ENCODE measurements at regions not wholly inside any gene's neighbourhood (a gene's known extent, or its start where the extent isn't known, plus 50 kb on each side); places are given as distances from the start of the nearest gene placed in this dataset.

DNA sequence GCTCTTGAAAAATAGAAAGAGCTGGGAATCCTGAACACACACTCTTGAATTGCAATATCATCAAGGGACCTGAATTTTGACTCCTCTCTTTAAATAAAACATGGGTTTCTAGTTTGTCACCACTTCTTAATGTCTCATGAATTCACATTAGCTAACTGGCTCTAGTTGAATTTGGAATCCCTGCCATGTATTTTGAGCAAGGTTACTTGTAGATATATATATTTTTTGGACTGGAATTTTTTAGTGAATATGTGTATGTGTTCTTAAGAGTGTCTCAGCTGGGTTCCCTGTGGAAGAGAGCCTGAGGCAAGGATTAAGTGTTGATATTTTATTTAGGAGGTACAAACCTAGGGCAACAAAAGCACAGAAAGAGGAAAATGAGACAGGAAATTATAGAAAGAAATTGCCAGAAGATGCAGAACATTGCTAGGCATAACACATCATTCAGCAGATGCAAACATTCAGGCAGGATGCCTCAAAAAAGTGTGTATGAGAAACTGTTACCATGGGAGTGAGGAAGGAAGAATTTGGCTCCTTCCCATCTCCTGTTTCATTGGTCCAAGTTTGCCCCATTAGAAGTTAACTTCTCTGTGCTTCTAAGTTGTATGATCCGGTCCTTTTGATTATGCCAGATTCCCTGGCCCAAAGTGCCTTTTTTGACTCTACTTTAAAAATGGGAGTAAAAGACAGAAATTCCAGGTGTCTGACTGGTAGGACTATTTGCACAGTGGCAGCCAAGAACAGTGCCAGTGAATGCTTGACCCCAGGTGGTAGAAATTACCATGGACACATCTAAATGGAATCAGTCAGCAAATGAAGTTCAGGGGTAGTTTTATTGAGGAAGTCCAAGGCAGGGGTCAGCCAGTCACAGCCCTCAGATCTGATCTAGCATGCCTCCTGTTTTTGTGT, 253.7 kb upstream of the TGFBR2 start:
- no peaks in the 10 kb centered on the region for H3K9me3 ChIP-seq (ENCODE audit: control insufficient read depth, insufficient read depth, low read length)
- H3K4me2 ChIP-seq (ENCODE audit: low read length): no peak overlapping the region
- peaks cover 19% of the 10 kb centered on the region for H3K4me1 ChIP-seq (ENCODE audit: control insufficient read depth, low read length)
- TF ChIP-seq, protein P1, sequence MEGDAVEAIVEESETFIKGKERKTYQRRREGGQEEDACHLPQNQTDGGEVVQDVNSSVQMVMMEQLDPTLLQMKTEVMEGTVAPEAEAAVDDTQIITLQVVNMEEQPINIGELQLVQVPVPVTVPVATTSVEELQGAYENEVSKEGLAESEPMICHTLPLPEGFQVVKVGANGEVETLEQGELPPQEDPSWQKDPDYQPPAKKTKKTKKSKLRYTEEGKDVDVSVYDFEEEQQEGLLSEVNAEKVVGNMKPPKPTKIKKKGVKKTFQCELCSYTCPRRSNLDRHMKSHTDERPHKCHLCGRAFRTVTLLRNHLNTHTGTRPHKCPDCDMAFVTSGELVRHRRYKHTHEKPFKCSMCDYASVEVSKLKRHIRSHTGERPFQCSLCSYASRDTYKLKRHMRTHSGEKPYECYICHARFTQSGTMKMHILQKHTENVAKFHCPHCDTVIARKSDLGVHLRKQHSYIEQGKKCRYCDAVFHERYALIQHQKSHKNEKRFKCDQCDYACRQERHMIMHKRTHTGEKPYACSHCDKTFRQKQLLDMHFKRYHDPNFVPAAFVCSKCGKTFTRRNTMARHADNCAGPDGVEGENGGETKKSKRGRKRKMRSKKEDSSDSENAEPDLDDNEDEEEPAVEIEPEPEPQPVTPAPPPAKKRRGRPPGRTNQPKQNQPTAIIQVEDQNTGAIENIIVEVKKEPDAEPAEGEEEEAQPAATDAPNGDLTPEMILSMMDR (IDR thresholded peaks at IDR 0.05; ENCODE audit: low read depth, low read length, poor library complexity, severe bottlenecking): no peak
- no peak for TF ChIP-seq EZH2phosphoT487 (IDR thresholded peaks at IDR 0.05; ENCODE audit: borderline replicate concordance, low read length)
- no peaks in the 10 kb centered on the region for H4K20me1 ChIP-seq (ENCODE audit: control insufficient read depth, insufficient read depth, low read depth, low read length)
- no peaks in the 10 kb centered on the region for H3F3A ChIP-seq (ENCODE audit: control insufficient read depth, insufficient read depth)
- H3K27me3 ChIP-seq (ENCODE audit: control insufficient read depth, low read length): no peaks in the 10 kb centered on the region
- no peaks in the 10 kb centered on the region for H3K36me3 ChIP-seq (ENCODE audit: control insufficient read depth, low read length)
- no peak overlapping the region for H3K4me3 ChIP-seq (ENCODE audit: low read length)
- H3K27ac ChIP-seq (ENCODE audit: low read depth, low read length): no peak overlapping the region
- no peaks in the 10 kb centered on the region for H3K9me2 ChIP-seq (replicated peaks; ENCODE audit: control insufficient read depth, low read length)
- no peaks in the 10 kb centered on the region for H3K79me2 ChIP-seq (ENCODE audit: control insufficient read depth, low read length)

DNA sequence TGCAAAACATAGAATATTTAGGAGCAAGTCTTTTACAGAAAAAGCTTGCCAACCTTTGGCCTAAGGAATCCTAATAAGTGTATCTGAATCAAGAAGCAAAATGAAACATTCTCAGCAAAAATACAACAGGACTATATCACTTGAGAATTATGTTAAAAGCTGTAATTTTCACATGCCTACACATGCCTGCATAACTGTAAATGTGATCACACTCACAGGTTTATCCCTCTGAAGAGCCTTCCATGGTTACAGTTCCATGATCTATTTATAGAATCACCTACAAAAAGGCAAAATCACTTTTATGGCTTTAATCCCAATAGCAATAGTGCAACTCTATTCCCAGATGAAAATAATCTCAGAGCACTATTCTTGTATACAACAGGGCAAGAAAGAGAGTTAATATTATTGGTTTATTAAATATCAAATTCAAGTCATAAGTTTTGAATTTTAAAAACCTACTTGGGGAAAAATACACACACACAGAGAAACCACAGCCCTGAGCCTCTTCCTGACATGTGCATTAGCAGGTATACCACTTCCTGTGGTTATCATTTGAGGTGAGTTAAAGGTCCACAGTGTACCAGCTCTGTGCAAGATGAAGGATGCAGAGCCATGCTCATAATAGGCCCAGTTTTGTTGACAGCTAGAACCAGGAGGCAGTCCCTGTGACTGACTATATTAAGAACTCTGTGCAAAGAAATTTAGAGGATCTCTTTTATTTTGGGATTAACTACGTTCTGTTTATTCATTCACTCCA, 252.5 kb upstream of the TGFBR2 start:
- Histone ChIP-seq H3K4me1 (ENCODE audit: control insufficient read depth, low read length) (peaks cover 19% of the 10 kb centered on the region), H3K79me2 (ENCODE audit: control insufficient read depth, low read length) (no peaks in the 10 kb centered on the region), H3K27ac (ENCODE audit: low read depth, low read length) (no peak overlapping the region), H3K9me2 (replicated peaks; ENCODE audit: control insufficient read depth, low read length) (no peaks in the 10 kb centered on the region), H3K4me3 (ENCODE audit: low read length) (peak overlapping the region; percentile 26; the same call in 1 of the 2 replicates), H3K36me3 (ENCODE audit: control insufficient read depth, low read length) (no peaks in the 10 kb centered on the region), H3K9me3 (ENCODE audit: control insufficient read depth, insufficient read depth, low read length) (no peaks in the 10 kb centered on the region), H3K27me3 (ENCODE audit: control insufficient read depth, low read length) (no peaks in the 10 kb centered on the region), H3K4me2 (ENCODE audit: low read length) (peak overlapping the region; percentile 44), H4K20me1 (ENCODE audit: control insufficient read depth, insufficient read depth, low read depth, low read length) (no peaks in the 10 kb centered on the region), H3F3A (ENCODE audit: control insufficient read depth, insufficient read depth) (no peaks in the 10 kb centered on the region)
- TF ChIP-seq, protein P1 (IDR thresholded peaks at IDR 0.05; ENCODE audit: low read depth, low read length, poor library complexity, severe bottlenecking): no peak
- no peak for TF ChIP-seq EZH2phosphoT487 (IDR thresholded peaks at IDR 0.05; ENCODE audit: borderline replicate concordance, low read length)

DNA sequence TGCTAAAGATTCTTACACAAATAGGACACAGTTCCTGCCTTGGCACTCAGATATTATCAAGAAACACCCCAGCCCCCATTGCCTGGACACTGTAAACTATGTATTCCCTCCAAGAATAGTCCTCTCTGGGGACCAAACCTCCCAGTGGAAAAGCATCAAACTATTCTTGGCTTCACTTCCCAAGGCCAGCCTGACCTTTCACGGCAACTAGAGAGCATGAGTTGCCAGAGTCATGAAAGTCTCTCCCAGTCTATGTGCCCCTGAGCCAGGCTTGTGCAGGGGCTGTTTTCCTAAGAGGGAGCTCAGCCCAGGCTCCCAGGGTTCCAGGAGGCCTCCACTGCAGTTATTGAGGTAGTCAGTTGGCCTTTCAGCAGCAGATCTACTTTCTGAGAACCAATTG, 251.9 kb upstream of the TGFBR2 start:
- H3K27me3 ChIP-seq (ENCODE audit: control insufficient read depth, low read length): no peaks in the 10 kb centered on the region
- peak overlapping the region; percentile 44 for H3K4me2 ChIP-seq (ENCODE audit: low read length)
- no peak for TF ChIP-seq EZH2phosphoT487 (IDR thresholded peaks at IDR 0.05; ENCODE audit: borderline replicate concordance, low read length)
- H3K4me3 ChIP-seq (ENCODE audit: low read length): no peak overlapping the region
- H3K9me3 ChIP-seq (ENCODE audit: control insufficient read depth, insufficient read depth, low read length): no peaks in the 10 kb centered on the region
- no peaks in the 10 kb centered on the region for H3F3A ChIP-seq (ENCODE audit: control insufficient read depth, insufficient read depth)
- H3K9me2 ChIP-seq (replicated peaks; ENCODE audit: control insufficient read depth, low read length): no peaks in the 10 kb centered on the region
- H4K20me1 ChIP-seq (ENCODE audit: control insufficient read depth, insufficient read depth, low read depth, low read length): no peaks in the 10 kb centered on the region
- H3K27ac ChIP-seq (ENCODE audit: low read depth, low read length): no peak overlapping the region
- H3K36me3 ChIP-seq (ENCODE audit: control insufficient read depth, low read length): no peaks in the 10 kb centered on the region
- H3K79me2 ChIP-seq (ENCODE audit: control insufficient read depth, low read length): no peaks in the 10 kb centered on the region
- peaks cover 19% of the 10 kb centered on the region for H3K4me1 ChIP-seq (ENCODE audit: control insufficient read depth, low read length)

Measured in DOHH2 (cell line).